IMR-90 (cell line): ENCODE measurements at regions not wholly inside any gene's neighbourhood (a gene's known extent, or its start where the extent isn't known, plus 50 kb on each side); places are given as distances from the start of the nearest gene placed in this dataset.

Experiments
- ATAC-seq: fragments of 200-7000 bp; cut with Tn5 transposase; 2 replicates; pipeline ENCODE4 v1.9.1; 2020; ENCODE audit warnings: low read depth, mild to moderate bottlenecking, moderate library complexity
- BruUV-seq: library from RNA; stranded (reverse); fragments of 400-500 nt; replicated peaks from 2 replicates; lab custom pipeline; 2021; lab: Mats Ljungman, UMichigan
- CTCF ChIA-PET: fragments of 300-600 bp; formaldehyde crosslinking; extraction: SDS; loops from one replicate; lab custom pipeline; 2021; ENCODE audit warnings: antibody characterized with exemption; lab: Yijun Ruan, JAX
- POLR2A ChIA-PET: fragments of 300-600 bp; sonication (Branson Sonifier 250); formaldehyde crosslinking; loops from one replicate; lab custom pipeline; 2022; ENCODE audit warnings: antibody characterized with exemption; ENCODE audit not compliant: unreplicated experiment; lab: Charles Lee
- DNase-seq: peaks from one replicate; pipeline ENCODE4 v3.0.0; 2013
- H2AFZ ChIP-seq: replicated peaks from 2 replicates; pipeline ENCODE3; 2013; ENCODE audit warnings: low read length, mild to moderate bottlenecking; ENCODE audit not compliant: poor library complexity
- H2AK5ac ChIP-seq: 2 replicates; pipeline ENCODE4 v1.6.1; 2013; ENCODE audit warnings: low read depth, low read length, inconsistent platforms
- H2AK9ac ChIP-seq: replicated peaks from 2 replicates; pipeline ENCODE3; 2013; ENCODE audit warnings: mild to moderate bottlenecking, low read depth, low read length, moderate library complexity; ENCODE audit not compliant: poor library complexity
- H2BK120ac ChIP-seq: 2 replicates; pipeline ENCODE4 v1.6.1; 2013; ENCODE audit warnings: low read depth, low read length, inconsistent platforms
- H2BK15ac ChIP-seq: 3 replicates; pipeline ENCODE4 v1.6.1; 2013; ENCODE audit warnings: low read depth, low read length, inconsistent platforms
- H2BK20ac ChIP-seq: 2 replicates; pipeline ENCODE4 v1.6.1; 2013; ENCODE audit warnings: low read depth, mild to moderate bottlenecking, inconsistent platforms, low read length, moderate library complexity
- H2BK5ac ChIP-seq: 2 replicates; pipeline ENCODE4 v1.6.1; 2013; ENCODE audit warnings: mild to moderate bottlenecking, low read depth, low read length, inconsistent platforms; ENCODE audit not compliant: poor library complexity, severe bottlenecking
- H3K14ac ChIP-seq: replicated peaks from 2 replicates; pipeline ENCODE4 v1.6.1; 2013; ENCODE audit warnings: low read depth, low read length, inconsistent platforms
- H3K18ac ChIP-seq: 2 replicates; pipeline ENCODE4 v1.6.1; 2013; ENCODE audit warnings: low read depth, low read length, control low read depth
- H3K23ac ChIP-seq: 2 replicates; pipeline ENCODE4 v1.6.1; 2013; ENCODE audit warnings: low read depth, low read length, inconsistent platforms
- H3K27ac ChIP-seq: 2 replicates; pipeline ENCODE4 v1.5.1; 2013; ENCODE audit warnings: mild to moderate bottlenecking, control low read depth, low read length; ENCODE audit not compliant: insufficient read depth
- H3K27me3 ChIP-seq: 2 replicates; pipeline ENCODE4 v1.6.1; 2013; ENCODE audit warnings: low read length; ENCODE audit not compliant: control insufficient read depth, insufficient read depth
- H3K36me3 ChIP-seq: 2 replicates; pipeline ENCODE4 v1.6.1; 2013; ENCODE audit warnings: low read length, mixed read lengths; ENCODE audit not compliant: control insufficient read depth, insufficient read depth
- H3K4ac ChIP-seq: 2 replicates; pipeline ENCODE4 v1.6.1; 2013; ENCODE audit warnings: low read depth, low read length, inconsistent platforms
- H3K4me1 ChIP-seq: 2 replicates; pipeline ENCODE4 v1.6.1; 2013; ENCODE audit warnings: low read length, mixed read lengths; ENCODE audit not compliant: control insufficient read depth, insufficient read depth
- H3K4me2 ChIP-seq: 2 replicates; pipeline ENCODE4 v1.6.1; 2013; ENCODE audit warnings: low read depth, mild to moderate bottlenecking, control low read depth, low read length, moderate library complexity
- H3K4me3 ChIP-seq: 2 replicates; pipeline ENCODE4 v1.5.1; 2013; ENCODE audit warnings: low read depth, mild to moderate bottlenecking, control low read depth, low read length, moderate library complexity; ENCODE audit not compliant: insufficient read depth
- H3K56ac ChIP-seq: 2 replicates; pipeline ENCODE4 v1.6.1; 2013; ENCODE audit warnings: low read length, inconsistent platforms; ENCODE audit not compliant: insufficient read depth; ENCODE audit errors: extremely low read depth
- H3K79me1 ChIP-seq, 2 experiments: 2 replicates each; pipeline ENCODE4 v1.6.1; 2013; ENCODE audit warnings: low read length in 2 of 2, inconsistent platforms in 1 of 2, low read depth in 1 of 2
- H3K9ac ChIP-seq: 2 replicates; pipeline ENCODE4 v1.6.1; 2013; ENCODE audit warnings: low read depth, low read length, control low read depth
- H3K9me1 ChIP-seq: 2 replicates; pipeline ENCODE4 v1.6.1; 2013; ENCODE audit warnings: low read length, inconsistent platforms; ENCODE audit not compliant: insufficient read depth
- H3K9me3 ChIP-seq: 2 replicates; pipeline ENCODE4 v1.6.1; 2013; ENCODE audit warnings: low read length; ENCODE audit not compliant: control insufficient read depth, insufficient read depth
- H4K20me1 ChIP-seq: 2 replicates; pipeline ENCODE4 v1.6.1; 2013; ENCODE audit warnings: low read length, inconsistent platforms; ENCODE audit not compliant: insufficient read depth
- H4K5ac ChIP-seq: 2 replicates; pipeline ENCODE4 v1.6.1; 2013; ENCODE audit warnings: mild to moderate bottlenecking, low read depth, low read length, control low read depth
- H4K8ac ChIP-seq, 2 experiments: 2 replicates each; pipeline ENCODE4 v1.6.1; 2013; ENCODE audit warnings: low read depth in 2 of 2, low read length in 2 of 2, control low read depth in 1 of 2, inconsistent platforms in 1 of 2
- H4K91ac ChIP-seq: 2 replicates; pipeline ENCODE4 v1.6.1; 2013; ENCODE audit warnings: low read depth, low read length, inconsistent platforms; ENCODE audit not compliant: insufficient read depth
- RCOR1 ChIP-seq: IDR thresholded peaks from 2 replicates; pipeline ENCODE4 v1.6.1; 2012; ENCODE audit warnings: mild to moderate bottlenecking, low read length, improper control_type of control experiment; ENCODE audit not compliant: insufficient replicate concordance
- WGBS, 2 experiments: methylation state at CpG; one replicate each; pipeline versions ENCODE4 v1.1.5 to v1.1.7; 2013; ENCODE audit warnings: missing lambda C conversion rate in 2 of 2; ENCODE audit not compliant: insufficient read length in 1 of 2; ENCODE audit errors: extremely low coverage in 2 of 2; 5-methylcytosine and 5-hydroxymethylcytosine counted together
- dilution Hi-C: fragments of 300-500 bp; cut with HindIII; formaldehyde crosslinking; loops from one replicate; pipeline ENCODE4 v1.14.3; 2018; ENCODE audit warnings: low sequenced_read_pairs; ENCODE audit not compliant: unreplicated experiment
- in situ Hi-C: fragments of 300-500 bp; cut with MboI; formaldehyde crosslinking; loops from 3 replicates; pipeline ENCODE4 v1.14.3; 2019; ENCODE audit warnings: low sequenced_read_pairs, inconsistent platforms, mixed read lengths
- intact Hi-C: fragments of 100-400 bp; cut with micrococcal nuclease; formaldehyde crosslinking; loops from 2 replicates; pipeline ENCODE4 v1.10.0; 2022

DNA sequence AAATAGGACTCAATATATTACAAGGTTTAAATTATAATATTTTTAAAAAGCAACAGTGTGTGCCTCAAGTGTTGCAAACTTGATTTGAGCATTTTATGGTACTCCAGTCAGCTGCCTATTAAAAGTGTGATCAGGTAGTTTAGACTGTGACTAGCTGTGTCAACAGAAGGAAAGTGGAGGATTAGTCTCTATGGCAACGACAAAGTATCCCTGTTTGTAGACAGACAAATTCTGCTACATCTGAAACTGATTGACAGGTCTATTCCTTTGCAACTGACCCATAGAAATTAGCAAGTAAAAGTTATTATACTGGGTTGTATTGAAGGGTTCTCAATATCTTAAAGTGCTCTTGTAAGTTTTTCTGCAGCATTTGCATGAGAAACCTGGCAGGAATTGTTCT, 249.8 kb upstream of the ARRDC3 start:
- Histone ChIP-seq H2AFZ (no peak overlapping the region), H2BK20ac (no peak overlapping the region), H3K4me2 (no peak overlapping the region), H2BK120ac (no peak overlapping the region), H4K91ac (no peak overlapping the region), H3K4ac (no peak overlapping the region), H3K56ac (no peak overlapping the region), H3K9ac (no peak overlapping the region), H3K4me3 (no peak overlapping the region), H3K18ac (no peak overlapping the region), H2BK15ac (no peak overlapping the region), H3K14ac (no peak overlapping the region), H2AK9ac (no peak overlapping the region), H3K9me3 (no peaks in the 10 kb centered on the region), H4K5ac (no peak overlapping the region), H3K79me1 (no peaks in the 10 kb centered on the region), H3K23ac (no peak overlapping the region), H4K8ac (no peak overlapping the region), H2BK5ac (no peak overlapping the region), H2AK5ac (no peak overlapping the region), H4K20me1 (no peaks in the 10 kb centered on the region), H3K27ac (no peak overlapping the region), H3K36me3 (no peaks in the 10 kb centered on the region), H3K9me1 (no peaks in the 10 kb centered on the region), H3K4me1 (no peaks in the 10 kb centered on the region), H3K27me3 (no peaks in the 10 kb centered on the region)
- intact Hi-C loops (no loop called here), in situ Hi-C loops (no loop called here), dilution Hi-C loops (no loop called here)
- DNase-seq = no peak
- no CpG with 5 or more reads among the region's 1 CpG for WGBS, 2 experiments
- no peak for ATAC-seq
- BruUV-seq = no TSS peak
- ChIA-PET CTCF (no interaction called here), POLR2A (no interaction called here)
- TF ChIP-seq RCOR1 = no peak
